ENCODE measurements at regions not wholly inside any gene's neighbourhood (a gene's known extent, or its start where the extent isn't known, plus 50 kb on each side); places are given as distances from the start of the nearest gene placed in this dataset.

- TF ChIP-seq, protein P1, sequence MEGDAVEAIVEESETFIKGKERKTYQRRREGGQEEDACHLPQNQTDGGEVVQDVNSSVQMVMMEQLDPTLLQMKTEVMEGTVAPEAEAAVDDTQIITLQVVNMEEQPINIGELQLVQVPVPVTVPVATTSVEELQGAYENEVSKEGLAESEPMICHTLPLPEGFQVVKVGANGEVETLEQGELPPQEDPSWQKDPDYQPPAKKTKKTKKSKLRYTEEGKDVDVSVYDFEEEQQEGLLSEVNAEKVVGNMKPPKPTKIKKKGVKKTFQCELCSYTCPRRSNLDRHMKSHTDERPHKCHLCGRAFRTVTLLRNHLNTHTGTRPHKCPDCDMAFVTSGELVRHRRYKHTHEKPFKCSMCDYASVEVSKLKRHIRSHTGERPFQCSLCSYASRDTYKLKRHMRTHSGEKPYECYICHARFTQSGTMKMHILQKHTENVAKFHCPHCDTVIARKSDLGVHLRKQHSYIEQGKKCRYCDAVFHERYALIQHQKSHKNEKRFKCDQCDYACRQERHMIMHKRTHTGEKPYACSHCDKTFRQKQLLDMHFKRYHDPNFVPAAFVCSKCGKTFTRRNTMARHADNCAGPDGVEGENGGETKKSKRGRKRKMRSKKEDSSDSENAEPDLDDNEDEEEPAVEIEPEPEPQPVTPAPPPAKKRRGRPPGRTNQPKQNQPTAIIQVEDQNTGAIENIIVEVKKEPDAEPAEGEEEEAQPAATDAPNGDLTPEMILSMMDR (IDR thresholded peaks at IDR 0.05; ENCODE audit: insufficient read depth, low read length, poor library complexity, severe bottlenecking) = no peak
- no peak for TF ChIP-seq EZH2phosphoT487 (conservative IDR thresholded peaks at IDR 0.05; ENCODE audit: low read length)
Measured at GRCh38 chr17:72046643-72047612, 73.9 kb upstream of the SOX9 start.
